SK-N-SH (cell line): ENCODE measurements at regions not wholly inside any gene's neighbourhood (a gene's known extent, or its start where the extent isn't known, plus 50 kb on each side); places are given as distances from the start of the nearest gene placed in this dataset.

ENCODE experiments used
- CTCF ChIA-PET: fragments of 300-600, 350-600 bp; formaldehyde crosslinking; extraction: SDS; loops from one replicate; lab custom pipeline; 2021; lab: Yijun Ruan, JAX
- POLR2A ChIA-PET: fragments of 350-600 bp; sonication (Branson Sonifier 250); formaldehyde crosslinking; extraction: SDS; loops from one replicate; lab custom pipeline; 2020; ENCODE audit warnings: antibody characterized with exemption, inconsistent platforms; lab: Yijun Ruan, JAX
- DNase-seq: peaks from one replicate; pipeline ENCODE4 v3.0.0; 2012
- H2AFZ ChIP-seq: fragments of 200-600 bp; sonication (generic); 2 replicates; pipeline ENCODE4 v1.8.1; 2016; ENCODE audit warnings: antibody characterized with exemption, mild to moderate bottlenecking, low read depth
- H3F3A ChIP-seq: fragments of 200-600 bp; sonication (generic); replicated peaks from 2 replicates; pipeline ENCODE3; 2016; ENCODE audit warnings: antibody characterized with exemption, mild to moderate bottlenecking; ENCODE audit not compliant: insufficient read depth
- H3K27ac ChIP-seq, 2 experiments: fragments of 200-500 bp in 1 of 2; fragments of 200-600 bp in 1 of 2; sonication (Bioruptor generic) in 1 of 2; sonication (generic), shearing (Covaris generic) in 1 of 2; 2 replicates each; pipeline versions ENCODE4 v1.5.1 to v1.6.1; 2014 to 2016; ENCODE audit warnings: low read depth in 2 of 2, inconsistent platforms in 1 of 2, low read length in 1 of 2, mild to moderate bottlenecking in 1 of 2, mixed read lengths in 1 of 2
- H3K27me3 ChIP-seq: fragments of 200-600 bp; sonication (generic), shearing (Covaris generic); 2 replicates; pipeline ENCODE4 v1.6.1; 2016; ENCODE audit warnings: mixed run types; ENCODE audit not compliant: insufficient read depth
- H3K36me3 ChIP-seq, 2 experiments: fragments of 200-500 bp in 1 of 2; fragments of 200-600 bp in 1 of 2; sonication (Bioruptor generic) in 1 of 2; sonication (generic) in 1 of 2; replicated peaks in 1 of 2; 2 replicates each; pipeline versions ENCODE3 to v1.5.1; 2014 to 2016; ENCODE audit warnings: low read length in 1 of 2, mild to moderate bottlenecking in 1 of 2; ENCODE audit not compliant: insufficient read depth in 2 of 2, control insufficient read depth in 1 of 2
- H3K4me1 ChIP-seq, 2 experiments: fragments of 200-500 bp in 1 of 2; fragments of 200-600 bp in 1 of 2; sonication (Bioruptor generic) in 1 of 2; sonication (generic), shearing (Covaris generic) in 1 of 2; 2 replicates each; pipeline versions ENCODE4 v1.5.1 to v1.6.1; 2014 to 2016; ENCODE audit warnings: low read depth in 1 of 2, low read length in 1 of 2, mixed run types in 1 of 2; ENCODE audit not compliant: insufficient read depth in 2 of 2, control insufficient read depth in 1 of 2
- H3K4me2 ChIP-seq: fragments of 200-600 bp; sonication (generic), shearing (Covaris generic); 2 replicates; pipeline ENCODE4 v1.6.1; 2017; ENCODE audit warnings: mixed run types
- H3K4me3 ChIP-seq, 2 experiments: fragments of 200-500 bp in 1 of 2; fragments of 200-600 bp in 1 of 2; sonication (Bioruptor generic) in 1 of 2; sonication (generic), shearing (Covaris generic) in 1 of 2; 2 replicates each; pipeline versions ENCODE4 v1.5.1 to v1.8.1; 2014 to 2016; ENCODE audit warnings: low read depth in 2 of 2, inconsistent platforms in 1 of 2, low read length in 1 of 2, mild to moderate bottlenecking in 1 of 2, mixed read lengths in 1 of 2, moderate library complexity in 1 of 2
- H3K79me2 ChIP-seq: fragments of 200-600 bp; sonication (generic); 2 replicates; pipeline ENCODE4 v1.8.1; 2017; ENCODE audit warnings: mild to moderate bottlenecking; ENCODE audit not compliant: insufficient read depth
- H3K9ac ChIP-seq: fragments of 200-600 bp; sonication (generic); 2 replicates; pipeline ENCODE4 v1.6.1; 2017; ENCODE audit warnings: mixed run types
- H3K9me2 ChIP-seq: fragments of 200-600 bp; sonication (generic); 2 replicates; pipeline ENCODE4 v1.6.1; 2017; ENCODE audit warnings: mixed run types
- H3K9me3 ChIP-seq: fragments of 200-600 bp; sonication (generic); 2 replicates; pipeline ENCODE4 v1.6.1; 2017; ENCODE audit warnings: mixed run types, mild to moderate bottlenecking, moderate library complexity
- H4K20me1 ChIP-seq: fragments of 200-600 bp; sonication (generic); 2 replicates; pipeline ENCODE4 v1.6.1; 2017; ENCODE audit warnings: mild to moderate bottlenecking, mixed run types; ENCODE audit not compliant: insufficient read depth
- EP300 ChIP-seq, 2 experiments: IDR thresholded peaks; 2 replicates each; pipeline versions ENCODE4 v1.4.0 to v1.6.1; 2012; ENCODE audit warnings: borderline replicate concordance in 1 of 2, low read depth in 1 of 2, low read length in 1 of 2
- EZH2phosphoT487 ChIP-seq: fragments of 200-600 bp; sonication (generic); IDR thresholded peaks from 2 replicates; pipeline ENCODE4 v1.6.1; 2017; ENCODE audit warnings: low read depth, mixed run types, mild to moderate bottlenecking, antibody characterized with exemption, moderate library complexity, borderline replicate concordance
- FOXJ3 ChIP-seq: sonication (generic); formaldehyde crosslinking; IDR thresholded peaks from 2 replicates; pipeline ENCODE4 v1.5.1; 2020; ENCODE audit warnings: mild to moderate bottlenecking, missing genetic modification reagents
- FOXM1 ChIP-seq: IDR thresholded peaks from 2 replicates; pipeline ENCODE4 v1.4.0; 2012; ENCODE audit warnings: low read depth, mild to moderate bottlenecking
- MEF2A ChIP-seq: IDR thresholded peaks from 2 replicates; pipeline ENCODE4 v1.4.0; 2012; ENCODE audit warnings: low read depth, borderline replicate concordance
- NFIC ChIP-seq: IDR thresholded peaks from 2 replicates; pipeline ENCODE4 v1.4.0; 2012; ENCODE audit warnings: borderline replicate concordance
- RAD21 ChIP-seq: IDR thresholded peaks from 2 replicates; pipeline ENCODE4 v1.6.1; 2012; ENCODE audit warnings: mild to moderate bottlenecking, low read length
- RCOR1 ChIP-seq: fragments of 150-350 bp; IDR thresholded peaks from 2 replicates; pipeline ENCODE4 v1.6.1; 2017; ENCODE audit warnings: antibody characterized with exemption, low read length
- SMC3 ChIP-seq: IDR thresholded peaks from 2 replicates; pipeline ENCODE4 v1.6.1; 2012; ENCODE audit warnings: low read depth, low read length, improper control_type of control experiment
- TAF1 ChIP-seq: IDR thresholded peaks from 2 replicates; pipeline ENCODE4 v1.6.1; 2012; ENCODE audit warnings: low read depth, mild to moderate bottlenecking, low read length, moderate library complexity, borderline replicate concordance
- TCF12 ChIP-seq: IDR thresholded peaks from 2 replicates; pipeline ENCODE4 v1.4.0; 2012
- TEAD4 ChIP-seq: IDR thresholded peaks from 2 replicates; pipeline ENCODE4 v1.4.0; 2012; ENCODE audit warnings: mild to moderate bottlenecking, borderline replicate concordance; ENCODE audit not compliant: insufficient read depth
- WGBS: methylation state at CpG from one replicate; pipeline ENCODE4 v1.1.6; 2017; ENCODE audit warnings: low lambda C conversion rate; 5-methylcytosine and 5-hydroxymethylcytosine counted together
- TF ChIP-seq, protein P1 (sequence below): IDR thresholded peaks from 2 replicates; pipeline ENCODE4 v1.4.0; 2012; ENCODE audit warnings: low read depth
- TF ChIP-seq, protein P2 (sequence below): fragments of 200-600 bp; sonication (generic); IDR thresholded peaks from 2 replicates; pipeline ENCODE4 v1.6.1; 2017; ENCODE audit warnings: antibody characterized with exemption, mild to moderate bottlenecking, moderate library complexity
- TF ChIP-seq, protein P3 (sequence below): fragments of 150-350 bp; IDR thresholded peaks from 2 replicates; pipeline ENCODE4 v1.6.1; 2017; ENCODE audit warnings: antibody characterized with exemption, low read length, low read depth, borderline replicate concordance

DNA sequence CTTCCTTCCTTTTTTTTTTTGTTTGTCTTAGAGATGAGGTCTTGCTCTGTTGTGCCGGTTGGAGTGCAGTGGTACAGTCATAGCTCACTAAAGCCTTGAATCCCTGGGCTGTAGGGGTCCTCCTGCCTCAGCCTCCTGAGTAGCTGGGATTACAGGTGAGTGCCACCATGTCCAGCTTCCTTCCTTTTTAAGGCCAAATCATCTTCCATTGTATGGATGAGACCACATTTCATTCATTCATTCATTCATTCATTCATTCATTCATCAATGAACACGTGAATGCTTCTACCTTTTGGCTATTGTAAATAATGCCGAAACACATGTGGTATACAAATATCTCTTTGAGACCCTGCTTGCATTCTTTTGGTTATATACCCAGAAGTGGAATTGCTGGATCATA lies 60.0 kb upstream of the BAIAP2L1 start:
- Histone ChIP-seq H3K4me3 (no peak overlapping the region), H3K9ac (no peak overlapping the region), H3K4me1 (peaks cover 0 to 4% of the 10 kb centered on the region in 2 experiments; a peak in 1 of 4 replicates), H3K36me3 (no peaks in the 10 kb centered on the region), H3F3A (no peaks in the 10 kb centered on the region), H3K27me3 (no peaks in the 10 kb centered on the region), H3K79me2 (no peaks in the 10 kb centered on the region), H3K27ac (no peak overlapping the region), H3K4me2 (no peak overlapping the region), H2AFZ (no peak overlapping the region), H3K9me2 (no peaks in the 10 kb centered on the region), H4K20me1 (no peaks in the 10 kb centered on the region), H3K9me3 (no peaks in the 10 kb centered on the region)
- ChIA-PET POLR2A (no interaction called here), CTCF (interaction anchor here (0.8 kb wide), 1 partner anchor 284 kb away, joined by 3 read pairs; no protein-coding TSS in a partner anchor)
- WGBS = 41% methylated on average over 3 of the region's 3 CpGs
- no peak for DNase-seq
- TF ChIP-seq NFIC = no peak
- no peak for TF ChIP-seq EP300 (IDR thresholded peaks at IDR 0.05; ENCODE audit: borderline replicate concordance in 1 of 2, low read depth in 1 of 2, low read length in 1 of 2)
- TF ChIP-seq SMC3 = no peak
- TF ChIP-seq RAD21 = no peak
- TF ChIP-seq, protein P1, sequence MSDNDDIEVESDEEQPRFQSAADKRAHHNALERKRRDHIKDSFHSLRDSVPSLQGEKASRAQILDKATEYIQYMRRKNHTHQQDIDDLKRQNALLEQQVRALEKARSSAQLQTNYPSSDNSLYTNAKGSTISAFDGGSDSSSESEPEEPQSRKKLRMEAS = no peak
- TF ChIP-seq, protein P2, sequence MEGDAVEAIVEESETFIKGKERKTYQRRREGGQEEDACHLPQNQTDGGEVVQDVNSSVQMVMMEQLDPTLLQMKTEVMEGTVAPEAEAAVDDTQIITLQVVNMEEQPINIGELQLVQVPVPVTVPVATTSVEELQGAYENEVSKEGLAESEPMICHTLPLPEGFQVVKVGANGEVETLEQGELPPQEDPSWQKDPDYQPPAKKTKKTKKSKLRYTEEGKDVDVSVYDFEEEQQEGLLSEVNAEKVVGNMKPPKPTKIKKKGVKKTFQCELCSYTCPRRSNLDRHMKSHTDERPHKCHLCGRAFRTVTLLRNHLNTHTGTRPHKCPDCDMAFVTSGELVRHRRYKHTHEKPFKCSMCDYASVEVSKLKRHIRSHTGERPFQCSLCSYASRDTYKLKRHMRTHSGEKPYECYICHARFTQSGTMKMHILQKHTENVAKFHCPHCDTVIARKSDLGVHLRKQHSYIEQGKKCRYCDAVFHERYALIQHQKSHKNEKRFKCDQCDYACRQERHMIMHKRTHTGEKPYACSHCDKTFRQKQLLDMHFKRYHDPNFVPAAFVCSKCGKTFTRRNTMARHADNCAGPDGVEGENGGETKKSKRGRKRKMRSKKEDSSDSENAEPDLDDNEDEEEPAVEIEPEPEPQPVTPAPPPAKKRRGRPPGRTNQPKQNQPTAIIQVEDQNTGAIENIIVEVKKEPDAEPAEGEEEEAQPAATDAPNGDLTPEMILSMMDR = no peak
- TF ChIP-seq, protein P3, sequence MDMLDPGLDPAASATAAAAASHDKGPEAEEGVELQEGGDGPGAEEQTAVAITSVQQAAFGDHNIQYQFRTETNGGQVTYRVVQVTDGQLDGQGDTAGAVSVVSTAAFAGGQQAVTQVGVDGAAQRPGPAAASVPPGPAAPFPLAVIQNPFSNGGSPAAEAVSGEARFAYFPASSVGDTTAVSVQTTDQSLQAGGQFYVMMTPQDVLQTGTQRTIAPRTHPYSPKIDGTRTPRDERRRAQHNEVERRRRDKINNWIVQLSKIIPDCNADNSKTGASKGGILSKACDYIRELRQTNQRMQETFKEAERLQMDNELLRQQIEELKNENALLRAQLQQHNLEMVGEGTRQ = no peak
- TF ChIP-seq TCF12 = no peak
- no peak for TF ChIP-seq TEAD4
- TF ChIP-seq EZH2phosphoT487 = no peak
- no peak for TF ChIP-seq FOXM1
- TF ChIP-seq TAF1 = no peak
- no peak for TF ChIP-seq FOXJ3

DNA sequence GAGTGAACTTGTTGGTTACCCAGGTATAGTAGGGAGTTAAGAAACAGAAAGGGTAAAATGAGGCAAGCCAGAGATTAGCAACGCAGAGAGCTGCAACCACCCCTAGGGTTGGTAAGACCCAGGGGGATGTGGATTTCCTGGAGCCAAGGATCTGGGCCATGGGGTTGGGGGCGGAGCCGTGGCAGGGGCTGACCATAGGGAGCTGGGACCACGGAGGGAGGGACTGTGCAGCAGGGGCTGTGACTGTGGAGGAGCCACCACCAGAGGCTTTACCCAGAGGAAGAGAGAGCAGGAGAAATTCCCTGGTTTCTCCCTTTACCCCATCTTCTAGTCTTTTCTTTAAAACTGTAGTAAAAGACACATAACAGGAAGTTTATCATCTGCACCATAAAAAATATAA lies 58.6 kb upstream of the BAIAP2L1 start:
- Histone ChIP-seq H3K36me3 (no peaks in the 10 kb centered on the region), H3K4me1 (peaks cover 0 to 2% of the 10 kb centered on the region in 2 experiments; a peak in 1 of 4 replicates), H3K4me2 (no peak overlapping the region), H3K4me3 (no peak overlapping the region), H4K20me1 (no peaks in the 10 kb centered on the region), H2AFZ (no peak overlapping the region), H3K9me2 (no peaks in the 10 kb centered on the region), H3K27ac (no peak overlapping the region), H3K9me3 (no peaks in the 10 kb centered on the region), H3K79me2 (no peaks in the 10 kb centered on the region), H3F3A (no peaks in the 10 kb centered on the region), H3K27me3 (no peaks in the 10 kb centered on the region), H3K9ac (no peak overlapping the region)
- DNase-seq = peak; percentile 42
- CTCF ChIA-PET = interaction anchor here (1.4 to 2.0 kb wide), 2 partner anchors 286 to 382 kb away, joined by 5 to 8 read pairs; no protein-coding TSS in a partner anchor
- 58% methylated on average over 4 of the region's 4 CpGs for WGBS
- TF ChIP-seq TCF12 (no peak), RCOR1 (no peak), FOXM1 (no peak), TEAD4 (no peak), MEF2A (no peak), TAF1 (no peak)
- POLR2A ChIA-PET = no interaction called here
